ENCODE measurements at regions not wholly inside any gene's neighbourhood (a gene's known extent, or its start where the extent isn't known, plus 50 kb on each side); places are given as distances from the start of the nearest gene placed in this dataset.
A peak's percentile ranks its signal among the peaks of the same experiment; 100 is the strongest.
"Not testable (repeated sequence)": the region's sequence is repeated elsewhere in the genome, so short reads cannot be mapped to it uniquely, and the experiment has no call there.

DNA sequence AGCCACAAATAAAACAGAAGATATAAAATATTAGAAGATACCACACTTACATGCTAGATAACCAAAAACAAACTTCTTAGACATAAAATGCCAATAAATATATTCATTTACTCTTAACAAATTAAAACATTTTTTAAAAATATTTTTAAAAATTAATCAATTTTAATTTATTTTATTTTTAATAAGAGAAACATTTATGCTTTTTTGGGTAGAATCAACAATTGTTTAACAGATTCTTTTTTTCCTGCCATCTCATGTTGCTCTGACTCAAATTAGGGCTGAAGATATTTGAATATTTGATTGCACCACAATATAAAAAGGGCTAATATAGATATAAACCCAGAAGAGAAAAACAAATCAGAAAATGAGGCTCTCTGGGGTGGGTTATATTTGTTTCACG, 172.6 kb downstream of the GOLGA6L6 start:
- no peak for DNase-seq (ENCODE audit: low spot score)

DNA sequence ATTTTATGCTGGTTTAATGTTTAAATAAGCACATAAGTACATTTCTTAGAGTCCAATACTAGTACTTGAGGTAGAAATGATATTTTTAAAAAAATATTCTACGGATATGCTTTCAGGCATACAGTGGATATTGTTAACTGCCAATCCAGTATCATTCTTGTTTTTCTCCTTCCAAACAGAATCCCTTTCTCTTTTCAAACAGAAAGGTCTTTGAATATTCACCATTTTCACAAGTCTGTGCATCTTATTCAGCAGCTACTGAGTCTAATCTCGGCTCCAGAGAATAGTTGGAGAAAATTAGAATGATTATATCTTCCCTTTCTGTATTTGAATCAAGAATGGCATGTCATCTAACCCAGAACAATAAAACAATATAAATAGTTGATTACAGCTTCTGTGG, 174.5 kb downstream of the GOLGA6L6 start:
- DNase-seq (ENCODE audit: low spot score) = no peak

DNA sequence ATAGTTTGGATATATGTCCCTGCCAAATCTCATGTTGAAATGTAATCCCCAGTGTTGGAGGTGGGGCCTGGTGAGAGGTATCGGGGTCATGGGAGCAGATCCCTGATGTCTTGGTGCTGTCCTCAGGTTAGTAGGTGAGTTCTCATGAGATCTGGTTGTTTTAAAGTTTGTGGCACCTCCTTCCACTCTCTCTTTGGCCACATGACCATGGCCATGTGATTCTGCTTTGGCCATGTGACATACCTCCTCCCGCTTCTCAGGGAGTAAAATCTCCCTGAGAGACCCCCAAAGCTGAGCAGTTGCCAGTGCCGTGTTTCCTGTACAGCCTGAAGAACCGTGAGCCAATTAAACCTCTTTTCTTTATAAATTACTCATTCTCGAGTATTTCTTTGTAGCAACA, 178.0 kb downstream of the GOLGA6L6 start:
- DNase-seq (ENCODE audit: low spot score) = not testable (repeated sequence)

DNA sequence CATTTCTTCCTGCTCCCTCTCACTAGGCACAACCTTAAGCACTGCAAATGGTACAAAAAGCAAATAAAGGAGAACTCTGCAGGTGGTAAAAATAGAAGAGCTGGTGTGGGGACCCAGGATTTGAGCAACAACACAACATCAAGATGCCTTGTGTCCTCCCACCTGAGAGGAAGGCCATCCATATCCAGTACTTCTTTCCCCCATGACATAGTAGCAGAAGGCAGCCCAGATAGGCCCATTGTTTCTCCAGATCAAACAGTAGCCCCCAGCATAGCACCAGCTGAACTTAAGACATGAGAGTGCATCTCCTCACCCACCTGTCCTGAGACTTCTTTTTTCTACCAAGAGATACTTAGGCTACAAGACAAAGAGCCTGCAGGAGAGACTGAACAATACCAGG, 180.5 kb downstream of the GOLGA6L6 start:
- no peak for DNase-seq (ENCODE audit: low spot score)

DNA sequence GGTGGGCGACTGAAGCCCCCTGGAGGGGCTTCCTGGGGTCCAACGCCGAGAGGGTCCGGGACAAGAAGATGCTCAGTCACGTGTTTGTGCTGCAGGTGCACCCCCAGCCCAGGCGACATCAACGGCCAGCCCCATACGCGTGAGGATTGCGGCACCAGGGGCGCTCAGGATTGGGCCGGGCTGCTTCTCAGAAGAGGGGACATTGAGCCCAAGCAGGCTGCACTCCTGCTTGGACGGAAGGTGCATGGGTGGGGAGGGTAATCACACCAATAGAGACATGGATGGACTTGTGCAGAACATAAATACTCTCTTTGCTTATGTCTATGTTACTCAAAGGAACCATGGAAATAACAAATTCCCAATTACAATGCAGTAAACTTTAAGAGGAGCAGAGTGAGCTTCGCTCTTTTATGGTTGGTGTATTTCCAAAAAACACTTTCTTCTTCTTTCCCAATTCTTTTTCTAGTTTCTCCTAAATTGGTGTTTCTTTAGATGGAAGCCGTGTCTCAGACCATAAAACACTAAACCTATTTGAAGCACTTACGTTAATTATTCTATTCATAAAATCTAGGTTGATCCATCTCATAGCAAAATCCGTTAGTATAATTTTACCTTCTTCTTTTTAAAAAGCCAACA, 182.7 kb downstream of the GOLGA6L6 start:
- no peak for DNase-seq (ENCODE audit: low spot score)

DNA sequence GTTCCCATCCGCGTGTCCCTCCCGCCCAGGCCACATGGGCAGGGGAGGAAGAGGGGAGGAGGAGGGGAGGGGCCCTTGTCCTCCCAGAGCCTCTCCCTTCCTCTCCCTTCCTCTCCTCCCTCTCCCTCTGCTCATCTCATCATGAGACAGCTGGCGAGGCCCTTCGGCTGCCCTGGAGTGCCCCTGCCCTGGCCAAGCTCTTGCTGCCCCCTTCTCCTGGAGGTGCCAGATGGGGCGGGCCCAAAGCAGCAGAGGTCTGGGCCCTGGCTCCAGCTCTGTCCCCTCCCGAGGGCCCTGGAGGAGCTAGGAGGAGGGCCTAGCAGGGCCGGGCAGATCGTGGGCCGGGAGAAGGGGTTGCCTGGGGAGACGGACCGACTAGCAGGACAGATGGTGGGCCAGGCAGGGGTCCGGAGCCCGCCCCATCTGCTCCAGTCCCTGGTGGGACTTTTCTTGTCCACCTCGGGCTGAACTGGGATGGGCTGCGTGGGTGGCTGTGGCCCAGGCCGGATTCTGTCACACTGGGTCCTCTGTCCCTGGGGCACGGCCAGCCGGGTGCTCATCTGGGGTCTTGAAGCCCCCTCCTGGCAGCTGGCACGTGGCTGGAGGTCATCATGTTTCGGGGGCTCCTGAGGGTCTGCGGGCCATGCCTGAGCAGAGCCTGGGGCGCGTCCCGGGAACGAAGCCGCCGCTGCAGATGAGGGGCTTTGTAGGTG, 183.4 kb downstream of the GOLGA6L6 start:
- DNase-seq (ENCODE audit: low spot score) = peak; percentile 50

DNA sequence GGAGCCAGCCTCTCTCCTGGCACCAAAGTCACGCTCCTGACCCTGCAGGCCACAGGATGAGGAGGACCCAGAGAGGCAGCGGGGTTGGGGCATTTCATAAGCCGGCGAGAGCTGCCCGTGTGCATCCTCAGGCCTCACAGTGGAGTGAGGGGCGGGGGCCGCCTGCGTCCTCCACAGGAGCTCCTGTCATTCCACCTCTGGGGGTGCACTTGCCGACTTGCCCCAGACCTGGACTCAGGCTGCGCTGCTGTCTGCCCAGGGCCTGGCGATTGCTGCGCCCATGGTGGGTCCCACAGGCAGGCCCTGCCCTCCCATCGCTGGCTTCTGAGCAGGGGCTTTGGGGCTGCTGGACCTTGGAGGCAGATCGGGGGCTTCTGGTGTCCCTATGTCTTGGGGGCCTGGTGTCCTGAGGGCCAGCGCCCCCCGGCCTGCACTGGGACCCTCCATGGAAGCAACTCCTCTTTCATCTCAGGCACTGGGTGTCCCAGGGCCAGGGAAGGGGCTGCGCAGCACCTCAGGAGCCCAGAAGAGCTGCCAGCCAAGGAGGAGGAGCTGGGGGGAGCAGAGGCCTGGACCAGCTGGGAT, 184.0 kb downstream of the GOLGA6L6 start:
- DNase-seq (ENCODE audit: low spot score) = peak; percentile 59

DNA sequence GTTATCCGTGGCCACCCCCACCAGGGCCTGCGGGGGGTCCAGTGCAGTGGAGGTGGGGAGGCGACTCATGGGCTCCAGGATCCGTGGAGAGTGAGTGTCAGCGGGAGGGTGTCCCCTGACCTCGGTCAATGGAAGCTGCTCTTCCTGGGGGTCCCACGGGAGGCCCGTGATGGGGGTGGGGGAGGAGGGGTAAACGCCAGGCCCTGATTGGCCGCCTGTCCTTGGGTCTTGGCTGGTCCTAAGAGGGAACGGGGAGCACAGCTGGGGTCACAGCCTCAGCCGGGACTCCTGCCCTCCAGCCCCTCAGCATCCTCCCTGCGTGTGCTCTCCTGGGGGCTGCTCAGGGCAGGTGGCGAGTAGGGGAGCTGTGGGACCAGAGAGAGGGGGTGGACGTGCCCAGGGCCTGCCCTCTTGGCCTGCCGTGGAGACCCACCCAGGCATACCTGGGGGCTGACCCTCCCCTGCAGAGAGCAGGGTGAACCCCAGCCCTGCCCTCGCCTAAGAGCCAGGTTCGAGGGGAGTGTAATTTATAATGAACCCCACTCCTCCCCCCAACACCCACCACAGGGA, 184.6 kb downstream of the GOLGA6L6 start:
- DNase-seq (ENCODE audit: low spot score) = peak; percentile 55

DNA sequence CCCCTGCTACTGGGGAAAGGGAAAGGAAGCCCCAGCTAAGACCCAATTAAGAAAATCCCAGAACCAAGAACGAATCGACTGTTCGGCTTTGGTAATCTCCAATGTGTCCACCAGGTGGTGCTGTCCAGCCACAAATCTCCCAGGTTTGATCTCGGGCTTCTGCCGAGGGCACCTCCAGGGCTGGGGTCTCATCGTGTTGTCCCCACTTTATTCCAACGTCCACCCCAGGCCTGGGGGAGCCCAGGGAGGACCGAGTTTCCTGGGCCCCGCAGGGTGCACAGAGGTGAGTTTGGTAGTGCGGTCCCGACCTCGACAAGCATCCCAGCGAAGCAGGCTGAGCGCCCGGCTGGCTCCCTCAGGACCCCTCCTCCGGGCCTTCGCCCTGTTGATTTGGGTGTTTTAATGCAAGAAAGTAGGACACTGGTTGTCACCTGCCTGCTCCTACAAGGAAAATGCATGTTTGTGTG, 185.1 kb downstream of the GOLGA6L6 start:
- peak; percentile 78 for DNase-seq (ENCODE audit: low spot score)

DNA sequence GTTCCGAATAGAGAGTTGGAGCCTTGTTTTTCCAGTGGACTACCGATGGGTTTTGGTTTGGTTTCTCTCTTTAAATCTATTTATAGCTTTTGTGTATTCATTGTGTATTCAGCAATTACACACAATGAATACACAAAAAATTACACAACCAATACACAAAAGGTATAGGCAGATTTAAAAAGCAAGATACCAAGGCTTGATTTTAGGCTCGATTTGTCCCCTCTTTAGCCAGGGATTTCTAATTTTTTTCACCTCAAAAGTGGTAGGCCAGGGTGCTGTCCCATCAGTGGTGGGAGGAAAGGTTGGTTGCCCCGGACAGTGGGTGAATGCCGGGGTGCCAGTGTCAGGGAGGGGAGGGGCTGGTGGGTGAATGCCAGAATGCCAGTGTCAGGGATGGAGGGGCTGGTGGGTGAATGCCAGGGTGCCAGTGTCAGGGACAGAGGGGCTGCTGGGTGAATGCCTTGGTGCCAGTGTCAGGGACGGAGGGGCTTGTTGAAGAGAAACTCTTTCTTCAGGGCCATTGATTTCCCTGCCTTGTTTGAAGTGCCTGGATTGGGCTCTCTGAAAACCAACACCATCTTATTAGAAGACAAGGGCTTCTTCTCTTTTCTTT, 186.2 kb downstream of the GOLGA6L6 start:
- no peak for DNase-seq (ENCODE audit: low spot score)

DNA sequence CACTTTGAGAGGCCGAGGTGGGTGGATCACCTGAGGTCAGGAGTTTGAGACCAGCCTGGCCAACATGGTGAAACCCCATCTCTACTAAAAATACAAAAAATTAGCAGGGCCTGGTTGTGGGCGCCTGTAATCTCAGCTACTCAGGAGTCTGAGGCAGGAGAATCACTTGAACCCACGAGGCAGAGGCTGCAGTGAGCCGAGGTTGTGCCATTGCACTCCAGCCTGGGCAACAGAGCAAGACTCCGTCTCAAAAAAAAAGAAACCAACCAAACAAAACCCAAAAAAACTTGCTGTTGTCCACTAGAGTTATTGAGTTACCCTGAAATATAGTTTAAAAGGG, 186.7 kb downstream of the GOLGA6L6 start:
- not testable (repeated sequence) for DNase-seq (ENCODE audit: low spot score)

DNA sequence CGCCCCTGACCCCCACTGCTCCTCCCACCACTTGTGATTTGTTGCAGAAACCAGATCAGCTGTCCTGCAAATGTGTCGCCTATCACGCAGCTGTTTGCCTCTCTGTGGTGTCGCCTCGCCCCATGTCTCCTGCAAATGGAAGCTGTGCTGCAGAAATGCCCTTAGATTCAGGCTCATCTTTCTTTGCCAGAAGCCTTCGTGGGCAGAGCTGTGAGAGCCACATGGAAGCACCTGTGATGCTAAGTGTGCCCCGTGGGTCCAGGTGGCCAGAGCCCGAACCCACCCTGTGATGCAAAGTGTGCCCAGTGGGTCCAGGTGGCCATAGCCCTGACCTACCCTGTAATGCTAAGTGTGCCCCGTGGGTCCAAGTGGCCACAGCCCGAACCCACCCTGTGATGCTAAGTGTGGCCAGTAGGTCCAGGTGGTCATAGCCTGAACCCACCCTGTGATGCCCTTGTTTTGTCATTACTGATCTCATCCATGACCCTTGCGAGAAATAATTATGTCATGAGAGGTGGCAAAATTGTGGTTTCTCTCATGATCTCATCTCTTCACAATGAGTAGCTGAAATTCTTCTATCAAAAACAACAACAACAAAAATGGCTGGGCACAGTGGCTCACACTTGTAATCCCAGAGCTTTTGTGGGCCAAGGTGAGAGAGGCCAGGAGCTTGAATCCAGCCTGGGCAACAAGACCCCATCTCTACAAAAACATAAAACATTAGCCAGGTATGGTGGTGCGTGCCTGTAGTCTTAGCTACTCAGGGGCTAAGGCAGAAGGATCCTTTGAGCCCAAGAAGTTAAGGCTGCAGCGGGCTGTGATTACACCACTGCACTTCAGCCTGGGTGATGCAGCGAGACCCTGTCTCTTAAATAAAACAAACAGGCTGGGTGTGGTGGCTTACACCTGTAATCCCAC, 187.4 kb downstream of the GOLGA6L6 start:
- DNase-seq (ENCODE audit: low spot score) = no peak

DNA sequence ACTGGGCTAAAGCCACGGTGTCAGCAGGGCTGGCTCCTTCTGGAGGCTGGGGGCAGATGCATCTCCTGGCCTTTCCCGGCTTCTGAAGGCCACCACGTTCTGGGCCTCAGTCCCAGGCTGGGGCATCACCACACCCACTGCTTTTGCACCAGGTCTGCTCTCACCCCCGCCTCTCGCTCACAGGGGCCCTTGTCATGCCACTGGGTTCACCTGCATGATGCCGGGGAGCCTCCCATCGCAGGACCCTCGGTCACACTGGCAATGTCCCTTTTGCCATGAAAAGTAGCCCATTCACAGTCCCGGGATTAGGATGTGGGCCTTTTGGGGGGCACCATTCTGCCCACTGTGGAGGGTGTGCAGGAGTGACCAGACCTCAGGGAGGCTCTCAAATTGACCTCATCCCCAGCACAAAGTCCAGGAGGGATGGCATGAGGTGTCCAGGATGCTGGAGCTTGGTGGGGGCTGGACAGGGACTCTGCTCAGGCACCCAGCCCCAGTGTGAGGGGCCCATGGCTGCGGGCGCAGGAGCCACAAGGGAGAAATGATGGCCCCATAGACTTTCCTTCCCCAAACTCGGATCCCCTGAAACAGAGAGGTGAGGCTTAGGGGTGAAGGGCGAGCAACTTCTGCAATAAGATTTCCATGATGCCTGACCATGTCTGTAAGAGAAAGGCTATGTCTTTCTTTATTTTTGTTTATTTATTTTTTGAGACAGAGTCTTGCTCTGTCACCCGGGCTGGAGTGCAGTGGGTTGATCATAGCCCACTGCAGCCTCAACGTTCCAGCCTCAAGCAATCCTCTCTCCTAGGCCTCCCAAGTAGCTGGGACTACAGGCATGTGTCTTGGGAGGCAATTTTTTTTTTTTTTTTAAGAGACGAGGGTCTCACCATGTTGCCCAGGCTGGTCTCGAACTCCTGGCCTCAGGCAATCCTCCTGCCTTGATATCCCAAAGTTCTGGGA, 189.1 kb downstream of the GOLGA6L6 start:
- no peak for DNase-seq (ENCODE audit: low spot score)

DNA sequence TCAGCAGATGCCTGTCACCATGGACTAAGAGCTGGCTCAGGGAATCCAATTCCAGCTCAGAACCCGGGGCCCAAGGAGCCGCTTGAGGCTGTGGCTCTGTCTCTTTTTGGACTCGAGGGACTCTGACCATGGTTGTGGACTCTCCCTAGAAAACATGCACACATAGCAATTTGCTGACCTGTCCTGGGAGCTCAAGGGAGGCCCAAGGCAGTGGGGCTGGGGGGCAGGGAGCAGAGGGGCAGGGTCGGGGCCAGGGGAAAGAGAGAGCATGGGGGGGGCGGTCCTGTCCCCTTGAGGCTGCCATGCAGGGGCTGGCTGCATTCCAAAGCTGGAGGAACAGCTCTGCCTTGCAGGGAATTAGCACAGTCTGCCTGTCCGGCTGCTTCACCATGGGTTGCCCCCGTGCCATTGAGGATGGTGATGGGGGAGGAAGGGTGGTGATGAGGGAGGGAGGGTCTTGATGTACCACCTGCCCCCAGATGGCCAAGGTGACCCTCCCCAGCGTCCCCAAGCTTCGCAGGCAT, 190.1 kb downstream of the GOLGA6L6 start:
- peak; percentile 44 for DNase-seq (ENCODE audit: low spot score)

DNA sequence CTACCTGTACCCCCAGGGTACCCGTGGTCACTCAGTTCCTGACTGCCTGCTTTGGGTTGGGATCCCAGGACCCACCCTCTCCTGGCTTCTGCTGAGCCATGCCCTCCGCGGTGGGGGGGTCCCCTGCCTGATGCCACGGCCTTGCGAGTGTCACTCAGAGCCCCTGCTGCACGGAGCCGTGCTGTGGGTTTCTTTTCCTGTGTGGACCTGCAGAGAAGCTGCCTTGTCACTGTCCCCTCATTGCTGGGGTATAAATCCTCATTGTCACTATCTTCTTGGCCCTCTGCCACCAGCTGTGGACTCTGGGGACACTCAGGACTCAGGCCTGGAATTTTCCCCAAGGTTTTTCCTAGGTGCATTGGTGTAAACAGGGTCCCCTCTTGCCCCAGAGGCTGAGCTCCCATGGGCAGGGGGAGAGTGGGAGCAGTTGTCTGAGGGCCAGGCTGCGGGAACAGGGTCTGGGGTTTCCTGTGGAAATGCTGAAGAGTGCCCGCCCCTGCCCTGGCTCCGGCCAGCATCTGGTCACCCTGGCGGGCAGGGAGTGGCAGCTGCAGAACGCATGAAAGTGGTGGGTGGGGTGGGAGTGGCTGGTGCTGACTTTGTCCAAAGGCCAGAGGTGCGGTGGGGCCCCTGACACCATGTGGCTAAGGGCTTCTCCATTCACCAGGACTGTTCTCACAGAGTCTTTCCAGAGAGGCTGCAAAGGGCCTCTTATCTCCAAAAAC, 191.7 kb downstream of the GOLGA6L6 start:
- DNase-seq (ENCODE audit: low spot score) = no peak

DNA sequence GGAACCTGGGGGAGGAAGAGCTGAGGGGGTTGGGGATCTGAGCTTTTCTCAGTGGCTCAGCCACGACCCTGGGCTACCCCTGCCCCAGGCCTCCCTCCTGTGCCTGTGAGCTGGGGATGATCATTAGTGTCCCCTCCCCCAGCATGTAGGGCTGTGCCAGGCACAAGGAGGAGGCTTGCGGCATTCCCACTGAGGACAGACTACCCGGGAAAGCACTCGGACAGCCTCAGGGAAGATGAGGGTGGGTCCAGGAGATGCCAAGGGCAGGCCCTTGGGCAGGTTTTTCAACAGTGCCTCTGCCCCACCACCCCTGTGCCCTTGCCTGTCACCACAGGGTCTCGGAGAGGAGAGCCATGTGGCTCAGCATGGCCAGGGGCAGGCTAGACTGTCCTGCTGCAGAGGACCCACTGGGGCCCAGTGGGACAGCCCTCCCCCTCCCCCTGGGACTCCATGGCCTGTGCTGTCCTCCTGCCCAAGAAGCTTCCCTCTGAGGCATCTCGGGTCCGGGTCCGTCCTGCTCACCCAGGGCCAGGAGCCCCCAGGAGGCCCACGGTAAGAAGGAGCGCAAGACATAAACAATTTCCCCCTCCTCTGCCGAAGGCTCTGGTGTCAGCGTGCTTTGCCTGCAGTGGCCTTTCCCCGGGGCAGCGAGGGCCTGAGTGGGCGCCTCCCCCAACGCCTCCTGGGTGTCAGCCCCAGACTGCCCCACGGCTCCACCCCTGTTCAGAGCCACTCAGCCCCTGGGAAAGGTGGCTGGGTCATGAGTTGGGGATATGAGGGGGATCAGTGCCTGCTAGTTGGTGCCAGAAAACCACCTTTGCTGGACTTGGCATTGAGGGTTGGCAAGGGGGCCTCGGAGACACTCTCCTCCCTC, 192.5 kb downstream of the GOLGA6L6 start:
- DNase-seq (ENCODE audit: low spot score) = peak; percentile 48

DNA sequence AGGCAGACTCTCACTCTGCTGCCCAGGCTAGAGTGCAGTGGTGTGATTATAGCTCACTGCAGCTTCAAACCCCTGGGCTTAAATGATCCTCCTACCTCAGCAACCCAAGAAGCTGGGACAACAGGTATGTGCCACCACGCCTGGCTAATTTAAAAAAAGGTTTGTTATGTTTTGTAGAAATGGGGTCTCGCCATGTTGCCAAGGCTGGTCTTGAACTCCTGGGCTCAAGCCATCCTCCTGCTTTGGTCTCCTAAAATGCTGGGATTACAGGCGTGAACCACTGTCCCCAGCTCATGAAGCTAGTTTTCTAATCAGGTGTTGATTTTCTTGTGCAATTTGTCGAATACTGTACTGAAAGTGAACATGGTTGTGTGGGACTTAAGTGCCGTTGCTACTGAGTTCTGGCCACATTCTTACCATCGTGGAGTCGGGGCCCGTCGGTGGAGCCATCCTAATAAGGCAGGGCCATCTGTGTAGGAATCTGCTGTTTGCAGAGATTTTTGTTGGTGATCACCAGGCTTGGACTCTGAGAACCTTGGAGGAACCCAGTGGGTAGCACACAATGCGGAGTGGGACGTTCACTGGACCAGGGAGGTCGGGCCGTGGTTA, 193.2 kb downstream of the GOLGA6L6 start:
- peak; percentile 40 for DNase-seq (ENCODE audit: low spot score)

Data from ureter (tissue), 1 donor.